T-helper 2 cell (primary cell): ENCODE measurements at regions not wholly inside any gene's neighbourhood (a gene's known extent, or its start where the extent isn't known, plus 50 kb on each side); places are given as distances from the start of the nearest gene placed in this dataset.

ENCODE experiments used
- DNase-seq, 5 experiments: peaks; one replicate each; pipeline versions ENCODE4 v3.0.0 to v3.0.0-alpha.2; 2012 to 2022

- no peak for DNase-seq
These were observed 405.5 kb downstream of the KIF4B start for GRCh38 chr5:155418960-155419579.

- DNase-seq: no peak
These were observed 416.6 kb downstream of the KIF4B start for GRCh38 chr5:155430192-155430591.

GRCh38 chr5:155434267-155434666, 420.7 kb downstream of the KIF4B start:
- DNase-seq: no peak

- no peak for DNase-seq
These were observed 421.1 kb downstream of the KIF4B start for GRCh38 chr5:155434681-155435080.

- DNase-seq: no peak
These were observed 428.3 kb downstream of the KIF4B start for GRCh38 chr5:155441849-155442248.

- no peak for DNase-seq
These were observed 437.6 kb downstream of the KIF4B start for GRCh38 chr5:155451106-155451505.

GRCh38 chr5:155455791-155456514, 442.4 kb downstream of the KIF4B start:
- DNase-seq: no peak

- no peak for DNase-seq
These were observed 446.4 kb downstream of the KIF4B start for GRCh38 chr5:155459889-155460500.

- DNase-seq: no peak
These were observed 447.0 kb downstream of the KIF4B start for GRCh38 chr5:155460501-155460931.

GRCh38 chr5:155461304-155461703, 447.7 kb downstream of the KIF4B start:
- DNase-seq: no peak

GRCh38 chr5:155466851-155467250, 453.3 kb downstream of the KIF4B start:
- no peak for DNase-seq

- no peak for DNase-seq
These were observed 457.5 kb downstream of the KIF4B start for GRCh38 chr5:155471027-155471426.

- no peak for DNase-seq
These were observed 459.2 kb downstream of the KIF4B start for GRCh38 chr5:155472780-155473179.

GRCh38 chr5:155475318-155475717, 461.8 kb downstream of the KIF4B start:
- DNase-seq: no peak

GRCh38 chr5:155480731-155481131, 467.2 kb downstream of the KIF4B start:
- no peak for DNase-seq

GRCh38 chr5:155481182-155481581, 467.6 kb downstream of the KIF4B start:
- no peak for DNase-seq

GRCh38 chr5:155482428-155482827, 468.9 kb downstream of the KIF4B start:
- no peak for DNase-seq

- DNase-seq: no peak
These were observed 471.8 kb downstream of the KIF4B start for GRCh38 chr5:155485386-155485785.

GRCh38 chr5:155489949-155490348, 476.4 kb downstream of the KIF4B start:
- DNase-seq: no peak

GRCh38 chr5:155492191-155492590, 478.6 kb downstream of the KIF4B start:
- no peak for DNase-seq

GRCh38 chr5:155504606-155505005, 491.1 kb downstream of the KIF4B start:
- DNase-seq: no peak

GRCh38 chr5:155507363-155507762, 493.8 kb downstream of the KIF4B start:
- DNase-seq: no peak

- DNase-seq: no peak
These were observed 495.1 kb downstream of the KIF4B start for GRCh38 chr5:155508673-155509072.

- no peak for DNase-seq
These were observed 498.8 kb downstream of the KIF4B start for GRCh38 chr5:155512329-155512728.
